OCI-LY1 (cell line): ENCODE measurements at regions not wholly inside any gene's neighbourhood (a gene's known extent, or its start where the extent isn't known, plus 50 kb on each side); places are given as distances from the start of the nearest gene placed in this dataset.

ENCODE experiments used
- H2AFZ ChIP-seq: fragments of 200-600 bp; sonication (generic), shearing (Covaris generic); 2 replicates; pipeline ENCODE4 v1.6.0; 2014; ENCODE audit warnings: antibody characterized with exemption, mild to moderate bottlenecking, low read length
- H3F3A ChIP-seq: fragments of 200-600 bp; sonication (generic), shearing (Covaris generic); 2 replicates; pipeline ENCODE4 v1.6.0; 2014; ENCODE audit warnings: mild to moderate bottlenecking, antibody characterized with exemption, low read length, moderate library complexity; ENCODE audit not compliant: insufficient read depth
- H3K27ac ChIP-seq: fragments of 200-600 bp; sonication (generic); 2 replicates; pipeline ENCODE4 v1.5.1; 2014; ENCODE audit warnings: low read length, mixed run types, mild to moderate bottlenecking, low read depth; ENCODE audit not compliant: poor library complexity, severe bottlenecking
- H3K27me3 ChIP-seq: fragments of 200-600 bp; sonication (generic); 2 replicates; pipeline ENCODE4 v1.6.0; 2014; ENCODE audit warnings: antibody characterized with exemption, mild to moderate bottlenecking, low read length, moderate library complexity; ENCODE audit not compliant: insufficient read depth
- H3K36me3 ChIP-seq: fragments of 200-600 bp; sonication (generic); 2 replicates; pipeline ENCODE4 v1.6.1; 2014; ENCODE audit warnings: mild to moderate bottlenecking, antibody characterized with exemption, low read length, moderate library complexity, mixed read lengths; ENCODE audit not compliant: insufficient read depth
- H3K4me1 ChIP-seq: fragments of 200-600 bp; sonication (generic); 2 replicates; pipeline ENCODE4 v1.5.1; 2014; ENCODE audit warnings: mild to moderate bottlenecking, low read length, moderate library complexity; ENCODE audit not compliant: insufficient read depth, severe bottlenecking
- H3K4me2 ChIP-seq: fragments of 200-600 bp; sonication (generic), shearing (Covaris generic); 2 replicates; pipeline ENCODE4 v1.6.1; 2014; ENCODE audit warnings: low read length
- H3K4me3 ChIP-seq: fragments of 200-600 bp; sonication (generic); 2 replicates; pipeline ENCODE4 v1.5.1; 2014; ENCODE audit warnings: low read length, low read depth, mild to moderate bottlenecking, mixed read lengths; ENCODE audit not compliant: poor library complexity, severe bottlenecking
- H3K79me2 ChIP-seq: fragments of 200-600 bp; shearing (Covaris generic); 2 replicates; pipeline ENCODE4 v1.6.1; 2016; ENCODE audit warnings: mixed run types, low read length, mixed read lengths; ENCODE audit not compliant: insufficient read depth
- H3K9ac ChIP-seq: fragments of 200-600 bp; sonication (generic), shearing (Covaris generic); 2 replicates; pipeline ENCODE4 v1.6.1; 2014; ENCODE audit warnings: mild to moderate bottlenecking, low read length, mixed read lengths
- H3K9me2 ChIP-seq: fragments of 200-600 bp; sonication (generic), shearing (Covaris generic); 2 replicates; pipeline ENCODE4 v1.6.1; 2014; ENCODE audit warnings: low read depth, mild to moderate bottlenecking, low read length, mixed read lengths
- H3K9me3 ChIP-seq: fragments of 200-600 bp; shearing (Covaris generic); 2 replicates; pipeline ENCODE4 v1.6.1; 2014; ENCODE audit warnings: low read length, mixed read lengths
- H4K20me1 ChIP-seq: fragments of 200-600 bp; sonication (generic), shearing (Covaris generic); 2 replicates; pipeline ENCODE4 v1.6.0; 2016; ENCODE audit warnings: mild to moderate bottlenecking, low read length; ENCODE audit not compliant: insufficient read depth
- EZH2 ChIP-seq: fragments of 200-600 bp; sonication (generic), shearing (Covaris generic); IDR thresholded peaks from 2 replicates; pipeline ENCODE4 v1.8.0; 2017; ENCODE audit warnings: borderline replicate concordance, mixed run types, mild to moderate bottlenecking, antibody characterized with exemption, low read length, moderate library complexity, mixed read lengths
- TF ChIP-seq, protein P1 (sequence below): fragments of 200-600 bp; sonication (generic), shearing (Covaris generic); IDR thresholded peaks from 2 replicates; pipeline ENCODE4 v1.5.1; 2017; ENCODE audit warnings: mild to moderate bottlenecking, antibody characterized with exemption, low read length, moderate library complexity, mixed read lengths

DNA sequence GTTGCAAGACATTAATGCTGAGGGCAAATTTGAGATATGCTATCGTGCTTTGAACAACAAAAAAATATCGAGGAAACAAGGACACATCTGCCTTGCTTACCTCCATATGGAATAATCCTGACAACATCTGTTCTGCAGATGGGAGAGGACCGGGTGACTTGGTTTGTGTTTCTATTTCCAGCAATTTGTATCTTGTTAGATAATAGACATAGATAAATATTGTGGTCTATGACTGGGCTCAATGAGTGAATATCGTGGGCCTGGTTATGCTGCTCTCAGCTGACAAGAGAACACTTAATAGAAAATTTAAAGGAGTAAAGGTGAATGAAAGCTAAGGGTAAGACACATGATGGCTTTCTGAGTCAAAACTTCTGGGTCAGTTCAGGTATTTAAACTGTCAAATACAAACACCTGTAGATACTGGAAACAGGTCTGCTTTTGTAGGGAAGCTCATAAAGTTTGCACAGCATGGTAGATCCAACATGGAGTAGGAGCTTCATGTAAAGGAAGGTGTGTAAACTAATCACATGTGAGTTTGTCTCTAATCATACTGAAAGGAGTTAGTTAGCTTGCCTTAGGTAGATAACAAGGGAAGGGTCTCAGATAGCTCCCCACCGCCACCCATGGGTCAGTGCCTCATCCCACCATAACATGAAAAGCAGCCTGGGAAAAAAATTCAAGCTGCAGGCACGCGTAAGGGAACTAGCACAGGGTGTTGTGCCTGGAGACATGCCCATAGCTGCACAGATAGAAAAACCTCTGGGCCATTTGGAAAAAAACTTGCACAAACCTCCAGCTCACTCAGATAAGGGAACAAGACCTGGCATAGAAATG is 904.1 kb upstream of the EPHA5 start:
- no peak overlapping the region for H3K4me2 ChIP-seq
- TF ChIP-seq, protein P1, sequence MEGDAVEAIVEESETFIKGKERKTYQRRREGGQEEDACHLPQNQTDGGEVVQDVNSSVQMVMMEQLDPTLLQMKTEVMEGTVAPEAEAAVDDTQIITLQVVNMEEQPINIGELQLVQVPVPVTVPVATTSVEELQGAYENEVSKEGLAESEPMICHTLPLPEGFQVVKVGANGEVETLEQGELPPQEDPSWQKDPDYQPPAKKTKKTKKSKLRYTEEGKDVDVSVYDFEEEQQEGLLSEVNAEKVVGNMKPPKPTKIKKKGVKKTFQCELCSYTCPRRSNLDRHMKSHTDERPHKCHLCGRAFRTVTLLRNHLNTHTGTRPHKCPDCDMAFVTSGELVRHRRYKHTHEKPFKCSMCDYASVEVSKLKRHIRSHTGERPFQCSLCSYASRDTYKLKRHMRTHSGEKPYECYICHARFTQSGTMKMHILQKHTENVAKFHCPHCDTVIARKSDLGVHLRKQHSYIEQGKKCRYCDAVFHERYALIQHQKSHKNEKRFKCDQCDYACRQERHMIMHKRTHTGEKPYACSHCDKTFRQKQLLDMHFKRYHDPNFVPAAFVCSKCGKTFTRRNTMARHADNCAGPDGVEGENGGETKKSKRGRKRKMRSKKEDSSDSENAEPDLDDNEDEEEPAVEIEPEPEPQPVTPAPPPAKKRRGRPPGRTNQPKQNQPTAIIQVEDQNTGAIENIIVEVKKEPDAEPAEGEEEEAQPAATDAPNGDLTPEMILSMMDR, result no peak
- TF ChIP-seq EZH2, result no peak

DNA sequence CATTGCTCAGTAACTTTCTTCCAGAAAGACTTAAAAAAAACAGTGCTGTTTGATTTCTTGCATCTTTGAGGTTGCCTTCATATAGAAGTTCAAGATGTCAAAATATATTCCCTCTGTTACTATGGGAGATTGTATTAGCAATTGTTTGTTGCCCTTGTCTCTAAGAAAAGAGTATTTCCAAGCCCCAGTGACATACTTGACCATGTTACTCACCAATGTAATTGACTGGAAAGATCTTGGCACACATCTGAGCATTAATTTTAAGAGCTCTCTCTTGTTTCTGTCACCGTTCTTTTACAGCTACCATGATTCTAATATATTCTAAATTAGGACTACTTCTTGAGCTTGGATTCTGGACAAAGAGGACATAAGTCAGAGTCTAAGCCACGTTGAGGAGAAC is 902.7 kb upstream of the EPHA5 start:
- H3K4me2 ChIP-seq, result no peak overlapping the region
- H3K79me2 ChIP-seq, result no peaks in the 10 kb centered on the region
- TF ChIP-seq EZH2, result no peak
- TF ChIP-seq, protein P1, result no peak
- no peak overlapping the region for H3K9ac ChIP-seq
- H3K9me3 ChIP-seq, result no peaks in the 10 kb centered on the region
- no peaks in the 10 kb centered on the region for H3K27me3 ChIP-seq
- H3F3A ChIP-seq, result no peaks in the 10 kb centered on the region
- no peak overlapping the region for H2AFZ ChIP-seq
- no peaks in the 10 kb centered on the region for H3K9me2 ChIP-seq
- H3K36me3 ChIP-seq, result no peaks in the 10 kb centered on the region
- H3K4me3 ChIP-seq, result no peak overlapping the region
- H3K4me1 ChIP-seq, result no peaks in the 10 kb centered on the region
- H3K27ac ChIP-seq, result no peak overlapping the region
- no peaks in the 10 kb centered on the region for H4K20me1 ChIP-seq

More for the DNA sequence above, 904.1 kb upstream of the EPHA5 start:
- no peak overlapping the region for H3K27ac ChIP-seq
- H3K4me3 ChIP-seq, result no peak overlapping the region
- no peaks in the 10 kb centered on the region for H3K9me3 ChIP-seq
- no peaks in the 10 kb centered on the region for H3K4me1 ChIP-seq
- H3K27me3 ChIP-seq, result no peaks in the 10 kb centered on the region
- no peaks in the 10 kb centered on the region for H4K20me1 ChIP-seq
- no peaks in the 10 kb centered on the region for H3K79me2 ChIP-seq
- H3K9ac ChIP-seq, result no peak overlapping the region
- no peaks in the 10 kb centered on the region for H3F3A ChIP-seq
- no peaks in the 10 kb centered on the region for H3K36me3 ChIP-seq
- H2AFZ ChIP-seq, result no peak overlapping the region
- H3K9me2 ChIP-seq, result no peaks in the 10 kb centered on the region

DNA sequence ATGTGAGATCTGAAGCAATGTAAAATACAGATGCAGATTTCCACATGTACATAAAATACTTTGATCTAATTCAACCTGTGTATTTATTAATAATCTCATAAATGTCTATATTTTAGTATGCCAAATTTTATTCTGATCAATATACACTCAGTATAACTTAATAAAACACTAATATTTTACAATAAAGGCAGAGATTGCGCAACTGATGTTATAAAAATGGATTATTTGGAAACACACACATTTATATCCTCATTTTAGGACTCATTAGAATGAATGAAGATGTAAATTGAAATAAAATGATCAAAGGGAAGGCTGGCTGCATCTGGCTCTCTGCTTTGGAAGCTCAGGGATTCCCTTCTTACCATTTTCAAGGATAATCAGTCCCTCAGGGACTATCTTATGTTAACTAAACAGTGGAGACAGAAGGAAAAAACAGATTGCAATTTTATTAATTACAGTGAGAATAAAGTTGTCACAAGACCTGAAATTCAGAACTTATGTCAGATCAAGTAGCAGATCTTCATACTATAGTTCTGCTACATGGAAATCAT is 900.9 kb upstream of the EPHA5 start:
- Histone ChIP-seq H3K9me2 (no peaks in the 10 kb centered on the region), H3K4me3 (no peak overlapping the region), H3K36me3 (no peaks in the 10 kb centered on the region), H4K20me1 (no peaks in the 10 kb centered on the region), H3K9ac (no peak overlapping the region), H3K79me2 (no peaks in the 10 kb centered on the region), H3K27me3 (no peaks in the 10 kb centered on the region), H3K4me1 (no peaks in the 10 kb centered on the region), H2AFZ (no peak overlapping the region), H3K27ac (no peak overlapping the region), H3K9me3 (no peaks in the 10 kb centered on the region), H3F3A (no peaks in the 10 kb centered on the region), H3K4me2 (no peak overlapping the region)
- TF ChIP-seq, protein P1, result no peak
- no peak for TF ChIP-seq EZH2
